AG04450 (cell line): ENCODE measurements at regions not wholly inside any gene's neighbourhood (a gene's known extent, or its start where the extent isn't known, plus 50 kb on each side); places are given as distances from the start of the nearest gene placed in this dataset.

Experiments used
- CTCF ChIA-PET: fragments of 300-600, 350-600 bp; formaldehyde crosslinking; extraction: SDS; loops from one replicate; lab custom pipeline; 2022; ENCODE audit warnings: antibody characterized with exemption, inconsistent platforms; lab: Charles Lee
- POLR2A ChIA-PET: fragments of 350-600 bp; formaldehyde crosslinking; extraction: SDS; loops from one replicate; lab custom pipeline; 2021; ENCODE audit warnings: antibody characterized with exemption, inconsistent platforms; lab: Yijun Ruan, JAX
- DNase-seq: peaks from one replicate; pipeline ENCODE4 v3.0.0-alpha.2; 2011; ENCODE audit warnings: low read depth, low spot score
- H3K27ac ChIP-seq: one replicate; pipeline ENCODE4 v1.5.1; 2012; ENCODE audit warnings: low read depth, low read length, control low read depth
- H3K27me3 ChIP-seq: one replicate; pipeline ENCODE4 v1.6.0; 2012; ENCODE audit warnings: low read length; ENCODE audit not compliant: control insufficient read depth, insufficient read depth
- H3K4me3 ChIP-seq: 2 replicates; pipeline ENCODE4 v1.5.1; 2011; ENCODE audit warnings: mild to moderate bottlenecking, low read depth, low read length, control low read depth
- H3K9me3 ChIP-seq: 2 replicates; pipeline ENCODE4 v1.5.1; 2012; ENCODE audit warnings: low read length; ENCODE audit not compliant: control insufficient read depth, insufficient read depth
- CTCF ChIP-seq: IDR thresholded peaks from 2 replicates; pipeline ENCODE4 v1.5.1; 2011; ENCODE audit warnings: low read depth, low read length, control low read depth, inconsistent platforms

- H3K27ac ChIP-seq, result no peak overlapping the region
- H3K9me3 ChIP-seq, result no peaks in the 10 kb centered on the region
- no peak overlapping the region for H3K4me3 ChIP-seq
- ChIA-PET CTCF (no interaction called here), POLR2A (no interaction called here)
- no peak for DNase-seq
- H3K27me3 ChIP-seq, result no peaks in the 10 kb centered on the region
- TF ChIP-seq CTCF, result no peak
Observed at GRCh38 chr5:167633931-167634341, 657.5 kb upstream of the WWC1 start.

GRCh38 chr5:167634432-167634831 is 657.0 kb upstream of the WWC1 start:
- no peaks in the 10 kb centered on the region for H3K27me3 ChIP-seq
- DNase-seq, result no peak
- POLR2A ChIA-PET, result no interaction called here
- no peak overlapping the region for H3K4me3 ChIP-seq
- no peak for TF ChIP-seq CTCF
- CTCF ChIA-PET, result interaction anchor here (0.7 kb wide), 1 partner anchor 784 kb away, joined by 7 read pairs; no protein-coding TSS in a partner anchor
- no peak overlapping the region for H3K27ac ChIP-seq
- H3K9me3 ChIP-seq, result no peaks in the 10 kb centered on the region

DNA sequence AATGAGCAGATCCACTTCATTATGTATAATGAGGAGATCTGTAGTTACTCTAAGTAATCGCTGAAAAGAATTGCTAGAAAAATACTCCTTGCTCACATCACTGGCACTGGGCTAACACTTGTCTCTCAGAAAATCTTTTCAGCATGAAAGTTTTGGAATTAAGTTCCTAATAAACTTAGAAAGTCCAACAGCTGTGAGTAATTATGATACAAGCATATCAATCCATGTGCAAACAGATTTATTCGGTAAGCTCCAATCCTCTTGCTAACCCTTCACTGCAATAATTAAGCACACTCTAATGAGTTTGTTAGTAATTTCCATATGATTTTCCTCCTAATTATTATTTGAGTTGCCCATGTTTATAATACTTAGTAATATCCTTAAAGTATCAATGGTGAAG is 652.6 kb upstream of the WWC1 start:
- CTCF ChIA-PET, result no interaction called here
- DNase-seq, result no peak

GRCh38 chr5:167639273-167639672 is 652.2 kb upstream of the WWC1 start:
- CTCF ChIA-PET, result no interaction called here
- no peak for DNase-seq
- POLR2A ChIA-PET, result no interaction called here

More for the DNA sequence above, 652.6 kb upstream of the WWC1 start:
- POLR2A ChIA-PET, result no interaction called here
- no peak for TF ChIP-seq CTCF
- no peak overlapping the region for H3K4me3 ChIP-seq
- no peaks in the 10 kb centered on the region for H3K27me3 ChIP-seq
- H3K9me3 ChIP-seq, result no peaks in the 10 kb centered on the region
- H3K27ac ChIP-seq, result no peak overlapping the region

DNA sequence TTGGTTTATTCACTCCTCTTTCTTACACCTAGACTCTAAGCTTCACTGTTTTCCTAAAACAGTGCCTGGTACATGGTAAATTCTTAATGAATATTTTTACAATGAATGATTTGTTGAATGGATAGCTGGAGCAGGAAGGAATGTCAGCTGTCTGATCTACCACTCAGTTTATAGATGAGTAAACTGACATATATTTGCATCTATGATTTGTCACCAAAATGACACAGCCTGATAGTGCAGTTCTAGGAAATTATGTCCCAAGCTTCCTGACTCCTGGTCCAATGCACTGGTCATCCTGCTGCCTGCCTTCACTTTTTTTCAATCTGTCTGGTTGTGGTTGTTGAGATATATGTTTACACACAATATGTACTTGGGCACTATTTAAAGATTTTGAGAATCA is 651.7 kb upstream of the WWC1 start:
- DNase-seq, result no peak
- ChIA-PET CTCF (no interaction called here), POLR2A (no interaction called here)

More at GRCh38 chr5:167639273-167639672, 652.2 kb upstream of the WWC1 start:
- H3K27me3 ChIP-seq, result no peaks in the 10 kb centered on the region
- no peak overlapping the region for H3K27ac ChIP-seq
- TF ChIP-seq CTCF, result no peak
- no peaks in the 10 kb centered on the region for H3K9me3 ChIP-seq
- H3K4me3 ChIP-seq, result no peak overlapping the region

More for the DNA sequence above, 651.7 kb upstream of the WWC1 start:
- Histone ChIP-seq H3K9me3 (no peaks in the 10 kb centered on the region), H3K27me3 (no peaks in the 10 kb centered on the region), H3K4me3 (no peak overlapping the region), H3K27ac (no peak overlapping the region)
- no peak for TF ChIP-seq CTCF
